ENCODE measurements at regions not wholly inside any gene's neighbourhood (a gene's known extent, or its start where the extent isn't known, plus 50 kb on each side); places are given as distances from the start of the nearest gene placed in this dataset.

- H3K4me1 ChIP-seq = no peaks in the 10 kb centered on the region
- no peaks in the 10 kb centered on the region for H3K36me3 ChIP-seq
- intact Hi-C loops (cut with DNase I) = no loop called here
- no peaks in the 10 kb centered on the region for H3K27me3 ChIP-seq
- no peak overlapping the region for H3K4me3 ChIP-seq
- WGBS, 2 donors = 95 to 100% methylated on average over 1 of the region's 1 CpG
- no peaks in the 10 kb centered on the region for H3K9me3 ChIP-seq
- H3K27ac ChIP-seq = no peak overlapping the region
- TF ChIP-seq CTCF (IDR thresholded peaks at IDR 0.05) = no peak
- TF ChIP-seq POLR2A (IDR thresholded peaks at IDR 0.05) = no peak
- no peak for DNase-seq
Observed at GRCh38 chr3:147963711-147964110, 554.5 kb downstream of the ZIC1 start.

- Histone ChIP-seq H3K9me3 (no peaks in the 10 kb centered on the region), H3K4me1 (no peaks in the 10 kb centered on the region), H3K27me3 (no peaks in the 10 kb centered on the region), H3K36me3 (no peaks in the 10 kb centered on the region), H3K4me3 (no peak overlapping the region), H3K27ac (no peak overlapping the region)
- intact Hi-C loops (cut with DNase I) = no loop called here
- WGBS, 2 donors = 85 to 95% methylated on average over 1 of the region's 1 CpG
- TF ChIP-seq POLR2A (IDR thresholded peaks at IDR 0.05) (no peak), CTCF (IDR thresholded peaks at IDR 0.05) (no peak)
- no peak for DNase-seq
Observed at GRCh38 chr3:147975165-147975564, 566.0 kb downstream of the ZIC1 start.

GRCh38 chr3:147977001-147977400 is 567.8 kb downstream of the ZIC1 start:
- Histone ChIP-seq H3K4me3 (no peak overlapping the region), H3K27ac (no peak overlapping the region), H3K36me3 (no peaks in the 10 kb centered on the region), H3K27me3 (no peaks in the 10 kb centered on the region), H3K9me3 (no peaks in the 10 kb centered on the region), H3K4me1 (no peaks in the 10 kb centered on the region)
- no peak for DNase-seq
- TF ChIP-seq CTCF (IDR thresholded peaks at IDR 0.05) = no peak
- no peak for TF ChIP-seq POLR2A (IDR thresholded peaks at IDR 0.05)
- WGBS, 2 donors = 81 to 88% methylated on average over 1 of the region's 1 CpG
- intact Hi-C loops (cut with DNase I) = no loop called here

- Histone ChIP-seq H3K27me3 (no peaks in the 10 kb centered on the region), H3K27ac (no peak overlapping the region), H3K4me1 (no peaks in the 10 kb centered on the region), H3K36me3 (no peaks in the 10 kb centered on the region), H3K4me3 (no peak overlapping the region), H3K9me3 (peaks cover 0 to 5% (median 0%) of the 10 kb centered on the region in 3 donors)
- TF ChIP-seq CTCF (IDR thresholded peaks at IDR 0.05) (no peak), POLR2A (IDR thresholded peaks at IDR 0.05) (no peak)
- WGBS, 2 donors = 64 to 73% methylated on average over 1 of the region's 1 CpG
- DNase-seq = no peak
- intact Hi-C loops (cut with DNase I) = no loop called here
Observed at GRCh38 chr3:147987549-147987948, 578.4 kb downstream of the ZIC1 start.

- Histone ChIP-seq H3K9me3 (peaks cover 0 to 5% (median 0%) of the 10 kb centered on the region in 3 donors), H3K27me3 (no peaks in the 10 kb centered on the region), H3K4me1 (no peaks in the 10 kb centered on the region), H3K36me3 (no peaks in the 10 kb centered on the region), H3K27ac (no peak overlapping the region), H3K4me3 (no peak overlapping the region)
- WGBS, 2 donors = 100% methylated on average over 4 of the region's 27 CpGs; no CpG with 5 or more reads in 1 of the 2 donors
- DNase-seq = no peak
- intact Hi-C loops (cut with DNase I) = no loop called here
- TF ChIP-seq POLR2A (IDR thresholded peaks at IDR 0.05) (no peak), CTCF (IDR thresholded peaks at IDR 0.05) (no peak)
Observed at GRCh38 chr3:147989344-147989743, 580.2 kb downstream of the ZIC1 start.

All from esophagus squamous epithelium (tissue), 5 donors.